NCI-H2081 (cell line): ENCODE measurements at regions not wholly inside any gene's neighbourhood (a gene's known extent, or its start where the extent isn't known, plus 50 kb on each side); places are given as distances from the start of the nearest gene placed in this dataset.
A peak's percentile ranks its signal among the peaks of the same experiment; 100 is the strongest.

Experiments
- DNase-seq, 2 experiments: peaks; one replicate each; lab custom pipeline; 2025; lab: John Stamatoyannopoulos, UW

DNA sequence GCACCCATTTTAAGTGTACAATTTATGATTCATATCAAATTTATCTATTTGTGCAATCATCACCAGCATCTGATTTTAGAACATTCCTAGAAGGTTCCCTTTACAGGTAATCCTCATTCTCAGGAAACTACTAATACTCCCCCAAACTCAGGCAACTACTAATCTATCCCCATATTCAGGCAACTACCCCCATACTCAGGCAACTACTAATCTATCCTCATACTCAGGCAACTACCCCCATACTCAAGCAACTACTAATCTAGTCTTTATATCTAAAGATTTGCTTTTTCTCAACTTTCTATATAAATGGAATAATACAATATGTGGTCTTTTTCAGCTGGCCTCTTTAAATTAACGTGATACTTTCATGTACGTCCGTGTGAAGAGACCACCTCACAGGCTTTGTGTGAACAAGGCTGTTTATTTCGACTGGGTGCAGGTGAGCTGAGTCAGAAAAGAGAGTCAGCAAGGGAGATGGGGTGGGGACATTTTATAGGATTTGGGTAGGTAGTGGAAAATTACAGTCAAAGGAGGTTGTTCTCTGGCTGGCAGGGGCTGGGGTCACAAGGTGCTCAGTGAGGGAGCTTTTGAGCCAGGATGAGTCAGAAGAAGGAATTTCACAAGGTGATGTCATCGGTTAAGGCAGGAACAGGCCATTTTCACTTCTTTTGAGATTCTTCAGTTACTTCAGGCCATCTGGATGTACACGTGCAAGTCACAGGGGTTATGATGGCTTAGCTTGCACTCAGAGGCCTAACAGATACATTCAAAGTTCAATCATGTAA, 1444.5 kb upstream of the CADM2 start:
- DNase-seq: no peak

- DNase-seq: no peak
Measured at GRCh38 chr3:83515123-83515522, 1443.7 kb upstream of the CADM2 start.

DNA sequence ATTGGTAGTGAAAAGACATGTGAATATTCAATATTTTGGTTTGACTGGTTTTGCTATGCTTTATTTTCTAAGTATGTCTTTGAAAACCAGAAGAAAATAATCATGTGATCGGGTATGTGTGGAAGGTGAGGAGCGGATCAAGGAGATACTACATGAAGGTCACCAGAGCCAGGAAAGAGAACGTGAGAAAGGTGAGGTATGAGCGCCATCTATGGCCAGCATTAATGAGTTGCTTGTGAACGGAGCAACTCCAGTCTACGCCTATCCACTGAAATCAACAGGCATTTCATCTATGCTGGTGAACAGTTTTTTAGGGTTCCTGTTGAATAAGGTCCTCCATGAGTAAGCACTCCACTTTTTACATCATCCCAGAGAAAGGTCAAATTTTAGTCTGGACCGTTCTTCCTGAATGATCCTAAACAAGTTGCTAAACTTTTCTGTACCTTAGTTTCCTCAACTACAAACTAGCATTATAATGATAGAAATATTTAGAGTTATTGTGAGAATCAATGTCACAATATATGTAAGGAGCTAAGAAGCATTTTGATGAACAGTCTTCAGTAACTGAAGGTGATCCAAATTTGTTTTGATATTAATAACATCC, 1435.2 kb upstream of the CADM2 start:
- DNase-seq: peak; percentile 49 to 65

DNA sequence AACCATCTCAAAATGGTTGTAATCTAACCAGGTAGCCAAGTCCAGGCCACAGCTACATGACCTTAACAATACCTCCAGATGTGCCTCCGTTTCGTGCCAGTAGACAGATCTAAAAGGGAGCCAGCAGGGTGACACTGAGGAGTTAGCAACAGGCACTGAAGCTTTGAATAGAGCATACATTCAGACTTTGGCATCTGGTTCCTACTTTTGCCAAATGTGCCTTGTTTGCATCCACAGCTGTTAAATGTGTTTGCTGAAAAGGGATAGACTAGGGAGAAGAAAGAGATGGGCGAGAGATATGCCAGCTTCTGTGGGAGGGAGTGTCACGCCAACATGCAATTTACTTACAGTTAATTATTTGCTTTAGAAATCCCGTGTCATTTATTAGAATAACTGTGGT, 1433.9 kb upstream of the CADM2 start:
- DNase-seq: peak; percentile 49 to 80

GRCh38 chr3:83559082-83559481, 1399.7 kb upstream of the CADM2 start:
- DNase-seq: no peak

DNA sequence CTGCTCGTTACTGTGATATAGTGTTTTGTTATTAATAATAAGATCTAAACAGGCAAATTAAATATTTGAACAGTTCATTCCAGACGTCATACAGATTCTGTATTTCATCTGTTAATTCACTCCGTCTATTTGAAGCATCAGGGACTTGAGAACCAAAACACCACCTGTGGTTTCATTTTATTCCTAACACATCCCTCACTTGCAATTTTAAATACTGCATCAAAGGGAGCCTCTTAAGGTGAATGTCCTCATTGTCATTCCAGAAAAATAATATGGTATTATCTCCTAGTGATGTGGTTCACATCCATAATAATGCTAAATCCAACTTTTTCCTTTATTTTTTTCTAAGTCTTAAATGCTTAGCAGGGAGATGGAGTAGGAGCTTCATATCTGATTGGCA, 1390.9 kb upstream of the CADM2 start:
- DNase-seq: peak in 1 of 2 experiments; percentile 25

DNA sequence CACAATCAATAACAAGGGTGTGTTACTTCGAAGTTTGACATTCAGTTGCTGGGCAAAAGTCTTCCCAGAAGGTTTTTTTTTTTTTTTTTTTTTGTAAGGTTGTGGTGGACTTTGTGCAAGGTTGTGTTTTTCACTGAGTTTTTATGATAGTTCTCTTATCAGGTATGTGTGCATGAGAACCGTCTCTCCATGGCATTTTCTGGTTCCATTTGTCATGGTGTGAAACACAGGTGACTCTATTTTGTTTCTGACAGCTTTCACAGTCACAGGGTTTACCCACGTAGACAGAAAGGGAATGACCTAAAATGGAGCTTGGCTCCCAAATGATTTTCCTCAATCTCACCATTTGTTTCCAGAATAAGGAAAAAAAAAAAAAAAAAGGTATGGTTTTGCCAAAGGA, 1377.2 kb upstream of the CADM2 start:
- no peak for DNase-seq

DNA sequence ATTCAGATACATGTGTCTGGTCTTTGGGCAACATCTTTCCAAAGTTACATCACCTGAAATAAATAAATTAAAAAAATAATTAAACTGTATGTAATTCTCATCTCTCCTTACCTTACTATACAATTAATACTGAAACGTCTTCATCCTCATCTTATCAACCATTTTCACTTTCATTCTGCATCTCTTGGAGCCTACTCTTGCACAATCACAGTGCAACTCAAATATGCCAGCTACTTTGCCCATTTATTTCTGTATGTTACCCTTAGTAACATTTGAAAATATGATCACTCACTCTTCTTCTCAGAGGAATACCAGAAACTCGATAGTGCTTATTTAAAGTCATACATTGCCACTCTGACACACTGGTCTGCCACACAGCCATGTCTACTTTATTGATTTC, 1357.1 kb upstream of the CADM2 start:
- no peak for DNase-seq

GRCh38 chr3:83622526-83622925, 1336.3 kb upstream of the CADM2 start:
- DNase-seq: no peak

DNA sequence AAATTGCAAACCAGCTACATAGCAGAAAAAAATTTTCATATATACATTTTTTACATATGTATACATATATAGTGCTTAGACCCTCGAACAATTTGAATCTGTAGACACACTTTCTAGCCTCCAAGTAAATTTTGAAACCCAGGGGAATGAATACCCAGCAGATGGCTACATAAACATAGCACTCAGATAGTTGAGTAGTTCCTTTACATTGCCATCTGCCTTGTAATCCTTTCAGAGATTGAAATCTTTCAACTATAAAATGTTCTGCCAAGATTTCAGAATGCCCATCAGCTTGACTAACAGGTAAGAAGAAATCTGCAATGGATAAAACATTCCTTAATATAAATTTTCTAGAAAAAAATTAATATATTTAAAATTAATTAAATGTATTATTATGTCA, 1333.5 kb upstream of the CADM2 start:
- DNase-seq: no peak

DNA sequence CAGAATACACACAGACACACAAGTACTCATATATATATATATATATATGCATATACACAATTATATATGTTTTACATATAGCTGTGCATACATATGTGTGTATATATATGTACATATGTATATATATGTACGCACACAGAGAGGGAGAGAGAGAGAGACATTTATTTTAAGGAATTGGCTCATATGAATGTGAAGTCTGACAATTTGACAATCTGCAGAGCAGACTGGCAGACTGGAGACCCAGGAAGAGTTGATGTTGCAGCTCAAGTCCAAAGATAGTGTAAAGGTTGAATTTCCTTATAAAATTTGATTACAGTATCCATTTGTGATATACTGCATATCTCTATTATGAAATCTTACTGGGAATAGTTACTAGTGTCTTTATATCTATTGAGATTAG, 1330.3 kb upstream of the CADM2 start:
- DNase-seq: no peak

DNA sequence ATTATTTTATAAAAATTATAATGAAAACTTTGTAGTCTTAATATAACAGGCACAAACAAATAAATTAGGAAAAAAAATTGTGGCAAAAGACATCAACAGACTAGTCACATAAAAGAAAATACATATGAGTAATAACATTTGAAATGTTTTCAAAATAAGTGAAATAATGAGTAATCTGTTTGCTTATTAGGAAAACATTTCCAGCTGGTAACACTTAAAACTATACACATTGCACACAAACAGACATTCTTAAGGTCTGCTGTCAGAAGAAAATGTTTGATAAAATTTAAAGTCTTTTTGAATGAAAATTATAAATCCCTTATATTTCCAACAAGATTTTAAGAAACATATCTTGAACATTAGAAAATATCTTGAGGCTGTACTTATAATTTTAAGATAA, 1326.3 kb upstream of the CADM2 start:
- no peak for DNase-seq

- no peak for DNase-seq
Measured at GRCh38 chr3:83633758-83634157, 1325.0 kb upstream of the CADM2 start.

- no peak for DNase-seq
Measured at GRCh38 chr3:83649692-83650091, 1309.1 kb upstream of the CADM2 start.

GRCh38 chr3:83655083-83655482, 1303.7 kb upstream of the CADM2 start:
- no peak for DNase-seq

DNA sequence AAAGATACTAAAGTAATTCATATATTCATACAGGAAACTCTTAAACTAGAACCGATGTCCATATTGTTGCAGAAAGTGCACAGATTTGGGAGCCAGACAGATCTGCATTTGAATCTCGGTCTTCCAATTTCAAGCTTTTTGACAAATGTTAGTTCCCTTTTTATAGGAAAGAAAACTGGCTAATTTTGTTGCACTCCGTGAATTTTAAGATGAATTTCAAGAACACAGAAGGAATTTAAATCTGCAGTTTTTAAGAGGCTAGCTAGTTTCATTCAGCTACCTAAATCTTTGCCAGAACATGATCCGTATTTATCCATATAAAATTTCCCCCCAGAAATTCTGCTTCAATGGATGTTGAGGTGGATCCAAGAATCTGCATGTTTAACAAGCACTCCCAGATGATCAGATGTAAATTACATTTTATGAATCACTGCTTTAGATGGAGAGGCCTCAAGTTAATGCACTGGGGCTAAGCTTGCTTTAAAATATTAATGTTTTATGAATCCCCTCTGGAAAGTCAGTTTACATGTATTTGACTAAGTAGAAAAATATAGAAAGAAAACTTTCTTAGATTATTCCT, 1296.3 kb upstream of the CADM2 start:
- DNase-seq: no peak

GRCh38 chr3:83670416-83670815, 1288.4 kb upstream of the CADM2 start:
- DNase-seq: no peak

- DNase-seq: no peak
Measured at GRCh38 chr3:83683937-83684598, 1274.7 kb upstream of the CADM2 start.

DNA sequence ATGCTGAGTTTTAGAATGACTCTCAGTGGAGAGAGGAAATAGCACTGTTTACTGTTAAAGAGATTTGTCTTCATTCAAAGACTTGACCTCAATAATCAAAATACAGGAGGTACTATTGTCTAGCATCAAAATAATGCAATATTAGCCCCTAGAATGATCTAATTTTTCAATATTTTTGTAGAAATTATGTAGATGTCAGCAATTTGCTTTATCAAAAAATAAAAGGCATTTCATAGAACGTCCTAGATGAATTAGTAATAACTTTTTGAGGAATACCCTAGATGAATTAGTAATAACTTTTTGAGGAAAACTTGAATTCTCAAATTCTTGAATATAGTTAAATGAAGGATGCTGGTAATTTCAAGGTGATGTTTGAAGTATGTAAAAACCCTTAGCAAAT, 1252.1 kb upstream of the CADM2 start:
- DNase-seq: no peak

DNA sequence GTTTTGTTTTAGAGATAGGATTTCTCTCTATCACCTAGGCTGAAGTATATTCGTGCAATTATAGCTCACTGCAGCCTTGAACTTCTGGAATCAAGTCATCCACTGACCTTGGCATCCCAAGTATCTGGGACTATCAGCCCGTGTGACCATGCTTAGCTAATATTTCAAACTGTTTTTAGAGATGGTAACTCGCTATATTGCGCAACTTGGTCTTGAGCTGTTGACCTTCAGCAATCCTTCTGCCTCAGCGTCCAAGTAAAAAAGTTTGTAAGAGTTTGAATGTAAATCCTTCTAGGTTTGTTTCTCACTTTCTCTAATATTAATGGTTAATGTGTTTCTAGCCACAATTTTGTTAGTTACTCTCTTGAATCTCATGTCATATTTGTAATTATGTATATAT, 1243.5 kb upstream of the CADM2 start:
- no peak for DNase-seq

DNA sequence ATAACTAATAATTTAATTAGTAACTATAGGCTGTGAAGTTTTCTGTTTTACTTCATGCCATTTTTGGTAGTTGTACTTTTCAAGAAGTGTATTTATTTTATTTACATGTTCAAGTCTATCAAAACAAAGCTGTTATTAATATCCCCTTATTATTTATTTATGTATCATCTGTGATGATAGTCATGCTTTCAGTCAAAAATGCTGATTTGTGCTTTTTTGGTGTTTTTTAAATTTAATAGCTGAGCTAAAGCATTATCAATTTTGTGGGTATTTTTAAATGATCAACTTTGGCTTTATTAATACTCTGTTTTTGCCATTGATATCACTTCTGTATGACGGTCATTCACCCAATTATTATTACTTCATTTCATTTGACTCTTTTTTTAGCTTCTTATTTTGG, 1229.2 kb upstream of the CADM2 start:
- no peak for DNase-seq

- no peak for DNase-seq
Measured at GRCh38 chr3:83734656-83735055, 1224.1 kb upstream of the CADM2 start.

DNA sequence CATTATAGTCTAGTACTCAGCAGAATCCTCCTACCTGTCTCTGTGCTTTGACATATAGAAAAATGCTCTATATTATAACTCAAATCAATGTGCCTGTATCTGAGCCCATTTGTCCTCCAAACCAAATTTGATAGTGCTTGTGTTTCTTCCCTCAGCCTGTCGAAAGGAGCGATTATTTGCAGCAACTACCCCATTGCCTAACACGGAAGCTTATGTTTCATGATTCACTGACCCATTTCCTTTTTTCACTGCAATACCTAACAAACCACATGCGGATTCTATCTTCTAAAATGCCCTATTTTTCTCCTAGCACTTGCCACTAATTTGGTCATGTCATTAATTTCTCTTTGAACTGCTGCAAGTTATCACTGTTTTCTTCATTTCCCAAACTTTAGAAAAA, 1220.6 kb upstream of the CADM2 start:
- no peak for DNase-seq
